Activated CD4-positive, alpha-beta T cell treated with anti-CD3 and anti-CD28 coated beads, Interleukin-2, amount 50 U/mL, for 1 hour (primary cell): ENCODE measurements at regions not wholly inside any gene's neighbourhood (a gene's known extent, or its start where the extent isn't known, plus 50 kb on each side); places are given as distances from the start of the nearest gene placed in this dataset.

Experiments
- DNase-seq: peaks from one replicate; pipeline ENCODE4 v3.0.0-alpha.2; 2020

DNA sequence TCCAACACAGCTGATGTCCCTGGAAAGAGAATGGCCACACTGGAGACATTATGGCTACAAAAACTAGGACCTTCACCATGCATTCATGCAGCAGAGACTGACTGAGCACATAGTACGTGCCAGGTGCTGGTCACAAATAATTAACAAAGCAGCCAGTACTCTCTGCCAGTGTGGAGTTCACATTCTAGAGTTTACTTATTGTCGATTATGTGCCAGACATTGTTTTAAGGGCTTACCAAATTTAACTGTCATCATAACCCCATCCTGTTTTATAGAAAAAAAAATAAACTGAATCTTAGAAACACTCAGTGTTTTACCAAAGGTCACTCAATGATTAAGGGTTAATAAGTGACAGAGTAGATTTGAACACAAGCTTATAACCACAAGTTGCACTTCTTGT lies 143.3 kb downstream of the RRAGC start:
- DNase-seq = no peak

DNA sequence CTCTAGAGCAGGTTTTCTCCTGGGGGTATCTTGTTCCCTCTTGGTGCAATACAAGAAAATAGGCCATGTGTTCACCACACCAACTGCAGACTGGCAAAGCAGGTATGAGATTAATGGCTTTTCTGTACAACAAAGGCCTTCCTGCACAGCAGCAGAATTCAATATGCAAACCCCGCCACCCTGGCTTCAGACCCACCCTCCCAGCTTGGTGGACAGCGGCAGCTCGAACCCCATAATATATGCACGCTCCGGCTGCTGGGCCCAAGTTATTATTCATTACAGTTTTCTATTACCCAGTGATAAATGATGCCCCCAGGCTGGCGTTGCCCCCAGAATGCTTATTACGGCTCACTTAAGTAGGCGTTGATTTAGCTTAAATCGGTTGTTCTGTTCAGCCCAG lies 144.2 kb downstream of the RRAGC start:
- no peak for DNase-seq

DNA sequence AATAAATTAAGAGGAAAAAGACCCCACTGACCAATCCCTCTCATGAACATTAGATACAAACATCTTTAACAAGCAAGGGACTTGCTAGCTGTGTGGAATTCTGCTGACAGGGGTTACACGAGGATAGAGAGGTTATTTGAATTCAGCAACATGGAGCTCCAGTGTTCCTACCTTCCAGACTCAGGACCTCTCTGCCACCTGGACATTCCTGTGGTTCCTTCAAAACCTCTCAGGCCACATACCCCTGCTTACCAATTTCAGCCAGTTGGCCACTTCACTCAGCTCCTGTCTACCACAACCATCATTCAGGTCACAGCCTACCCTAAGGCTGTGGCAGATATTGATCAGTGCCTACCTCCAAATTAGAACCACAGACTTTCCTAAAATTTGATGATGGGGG lies 147.5 kb downstream of the RRAGC start:
- DNase-seq = no peak

DNA sequence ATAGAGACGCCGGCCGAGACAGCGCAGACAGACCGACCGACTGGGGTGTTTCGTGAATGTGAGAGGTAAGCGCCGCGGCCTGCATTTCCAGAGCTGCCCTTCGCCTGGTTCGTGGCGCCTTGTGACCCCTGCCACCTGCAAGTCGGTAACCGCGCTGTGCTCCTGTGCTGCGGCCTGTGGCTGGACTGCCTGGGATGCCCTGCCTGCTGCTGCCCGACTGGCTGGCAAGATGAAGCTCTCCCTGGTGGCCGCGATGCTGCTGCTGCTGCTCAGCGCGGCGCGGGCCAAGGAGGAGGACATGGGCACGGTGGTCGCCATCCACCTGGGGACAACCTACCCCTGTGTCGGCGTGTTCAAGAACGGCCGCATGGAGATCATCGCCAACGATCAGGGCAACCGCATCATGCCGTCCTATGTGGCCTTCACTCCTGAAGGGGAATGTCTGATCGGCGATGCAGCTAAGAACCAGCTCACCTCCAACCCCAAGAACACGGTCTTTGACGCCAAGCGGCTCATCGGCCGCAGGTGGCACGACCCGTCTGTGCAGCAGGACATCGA lies 150.8 kb downstream of the RRAGC start:
- DNase-seq = no peak

DNA sequence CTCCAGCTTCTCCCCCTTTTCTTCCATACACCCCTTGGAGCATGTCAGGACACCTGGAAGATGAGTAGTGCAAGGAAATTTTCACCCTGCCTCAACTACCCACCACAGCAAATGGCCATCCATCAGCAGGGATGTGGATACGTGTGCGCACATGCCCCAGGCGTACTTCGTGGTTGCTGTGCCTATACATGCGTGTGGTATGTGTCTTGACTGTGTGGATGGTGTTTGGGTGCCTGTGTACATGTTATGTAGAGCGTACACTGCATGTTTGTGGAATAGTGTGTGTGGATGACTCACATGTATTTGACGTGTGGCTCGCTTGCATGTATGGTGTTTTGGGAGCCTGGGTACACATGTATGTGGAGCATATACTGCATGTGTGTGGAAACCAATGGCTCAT lies 158.5 kb downstream of the RRAGC start:
- DNase-seq = no peak

DNA sequence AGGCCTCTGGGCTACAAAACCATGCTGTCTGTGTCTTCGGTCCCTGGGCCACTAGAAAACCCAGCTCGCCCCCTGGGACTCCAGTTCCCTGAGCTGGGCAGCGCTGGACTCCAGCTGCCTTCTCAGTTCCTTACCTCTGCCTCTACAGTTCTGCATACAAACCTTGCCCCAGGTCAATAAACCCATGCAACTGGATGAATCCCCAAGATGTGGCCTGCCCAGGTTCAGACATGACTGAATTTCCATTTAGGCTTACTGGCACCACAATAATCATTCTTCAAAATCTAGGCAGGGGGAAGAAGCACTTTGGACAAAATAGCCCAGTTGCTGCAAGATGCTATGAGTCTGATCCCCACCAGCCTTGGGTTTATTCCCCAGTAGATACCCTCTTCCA lies 159.5 kb downstream of the RRAGC start:
- DNase-seq = no peak

DNA sequence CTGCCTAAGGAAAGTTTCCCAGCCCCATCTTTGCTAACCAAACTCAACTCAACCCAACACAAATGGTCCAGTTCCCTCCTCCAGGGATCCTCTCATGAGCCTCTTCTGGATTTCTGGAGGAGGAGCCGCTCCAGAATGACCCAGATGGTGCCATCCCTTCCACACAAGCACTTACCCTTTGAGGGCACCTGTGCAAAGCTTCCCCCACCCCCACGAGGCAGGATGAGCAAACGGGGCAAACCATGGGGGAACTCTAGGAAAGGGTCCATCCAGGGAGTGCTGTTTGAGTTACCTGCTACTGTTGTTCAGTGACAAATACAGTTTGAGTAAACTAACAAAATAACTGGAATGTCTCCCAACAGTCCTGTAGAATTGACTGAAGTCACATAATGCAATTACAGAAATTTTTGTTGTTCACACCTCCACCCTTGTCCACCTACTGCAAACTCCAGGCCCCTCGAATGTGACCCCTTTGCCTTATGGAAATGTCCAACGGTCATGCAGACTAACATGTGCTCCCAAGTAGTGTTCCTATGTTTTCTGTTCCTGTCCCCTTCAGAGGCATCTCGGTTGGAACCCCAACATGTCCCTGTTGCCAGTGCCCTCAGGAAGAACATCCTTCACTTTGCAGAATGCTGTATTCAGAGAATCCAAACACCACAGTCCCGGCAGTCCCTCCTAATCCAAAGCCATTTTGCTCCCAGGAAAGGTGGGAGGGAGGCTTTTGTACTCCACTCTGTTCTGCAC lies 160.1 kb downstream of the RRAGC start:
- DNase-seq = no peak

DNA sequence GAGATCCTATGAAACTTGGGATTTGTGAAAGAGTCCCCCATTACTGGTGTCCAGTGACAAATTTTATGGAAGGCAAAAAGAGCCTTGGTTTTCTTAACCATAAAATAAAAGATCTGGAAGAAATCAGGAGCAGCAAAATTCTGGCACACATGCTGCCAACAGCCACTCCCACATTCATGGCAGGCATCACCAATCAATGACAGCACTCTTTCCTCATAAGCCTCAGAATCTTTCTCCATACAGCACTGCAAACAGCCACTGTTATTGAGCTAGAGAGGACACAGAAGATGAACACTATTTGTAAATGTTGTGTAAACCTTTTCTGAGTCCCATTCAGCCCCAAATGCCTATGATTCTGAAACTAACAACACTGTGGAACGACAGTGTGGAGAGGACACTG lies 162.2 kb downstream of the RRAGC start:
- DNase-seq = no peak

DNA sequence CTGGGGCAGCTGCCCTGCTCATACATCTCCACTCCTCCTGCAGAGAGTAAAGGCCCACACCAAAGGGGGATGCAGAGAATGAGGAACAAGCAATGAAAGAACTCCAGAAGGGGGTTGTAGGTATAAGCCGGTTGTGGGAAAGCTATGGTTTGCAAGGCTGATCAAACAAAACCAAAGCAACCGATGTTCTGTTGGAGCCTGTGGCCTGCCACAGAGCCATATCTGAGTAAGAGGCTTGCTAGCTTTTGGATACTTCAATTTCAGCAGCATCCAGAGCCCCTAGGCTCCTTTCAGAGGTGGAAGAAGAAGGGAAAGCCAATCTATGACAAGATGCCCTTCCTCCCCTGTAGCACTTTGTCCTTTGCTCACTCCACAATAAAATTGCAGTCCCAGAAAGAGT lies 163.2 kb downstream of the RRAGC start:
- no peak for DNase-seq

DNA sequence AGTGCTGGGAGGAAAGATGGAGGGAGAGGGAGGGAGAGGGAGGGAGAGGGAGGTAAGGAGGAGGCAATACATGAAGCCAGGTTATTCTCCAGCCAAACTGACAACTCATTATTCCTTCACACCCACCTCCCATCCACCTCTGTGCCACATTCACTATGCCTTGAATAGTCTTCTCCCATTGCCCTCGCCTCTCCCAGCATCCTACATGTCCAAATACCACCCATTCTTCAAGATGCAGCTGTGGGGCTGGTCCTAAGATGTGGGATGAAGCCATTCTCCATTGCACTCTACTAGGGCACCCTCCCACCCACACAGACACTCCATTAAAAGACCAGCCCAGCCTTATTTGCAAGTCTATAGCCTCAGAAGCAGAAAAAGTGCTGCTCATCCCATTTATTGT lies 165.8 kb downstream of the RRAGC start:
- no peak for DNase-seq

DNA sequence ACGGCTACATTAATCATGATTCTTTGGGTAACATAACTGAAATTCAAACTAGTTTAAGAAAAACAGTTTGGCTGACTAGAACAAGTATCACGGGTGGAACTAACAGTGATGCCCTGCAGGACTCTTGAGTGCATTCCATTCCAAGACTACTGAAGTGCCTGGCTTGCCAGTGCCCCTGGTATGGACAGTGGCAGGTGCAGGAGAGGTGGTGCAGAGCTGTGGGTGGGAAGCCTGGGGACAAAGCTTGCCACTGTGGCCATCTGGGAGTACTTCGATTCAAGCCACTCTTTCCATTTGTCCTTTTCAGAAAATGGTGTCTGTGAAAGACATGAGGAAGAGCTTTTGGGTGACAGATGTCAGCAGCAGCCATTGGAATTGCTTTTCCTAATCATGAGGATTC lies 166.5 kb downstream of the RRAGC start:
- no peak for DNase-seq

DNA sequence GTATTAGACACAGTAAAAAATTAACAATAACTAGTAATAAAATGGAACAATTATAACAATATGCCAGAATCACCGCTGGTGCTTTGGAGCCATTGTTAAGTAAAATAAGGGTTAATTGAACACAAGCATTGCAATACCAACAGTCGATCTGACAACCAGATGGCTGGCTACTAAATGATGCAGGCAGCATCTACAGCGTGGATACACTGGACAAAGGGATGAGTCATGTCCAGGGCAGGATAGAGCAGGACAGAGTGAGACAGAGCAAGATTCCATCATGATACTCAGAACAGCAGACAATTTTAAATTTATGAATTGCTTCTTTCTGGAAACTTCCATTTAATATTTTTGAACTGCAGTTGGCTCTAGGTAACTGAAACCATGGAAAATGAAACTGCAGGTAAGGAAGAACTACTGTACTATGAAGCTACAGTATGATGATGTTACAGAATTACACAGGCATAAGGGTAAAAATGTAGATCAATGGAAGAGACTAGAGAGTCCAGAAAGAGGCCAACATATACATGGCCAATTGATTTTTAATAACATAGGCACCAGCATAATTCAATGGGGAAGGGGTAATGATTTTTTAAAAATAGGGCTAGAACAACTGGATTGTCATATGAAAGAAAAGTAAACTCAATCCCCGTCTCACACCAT lies 168.7 kb downstream of the RRAGC start:
- no peak for DNase-seq

DNA sequence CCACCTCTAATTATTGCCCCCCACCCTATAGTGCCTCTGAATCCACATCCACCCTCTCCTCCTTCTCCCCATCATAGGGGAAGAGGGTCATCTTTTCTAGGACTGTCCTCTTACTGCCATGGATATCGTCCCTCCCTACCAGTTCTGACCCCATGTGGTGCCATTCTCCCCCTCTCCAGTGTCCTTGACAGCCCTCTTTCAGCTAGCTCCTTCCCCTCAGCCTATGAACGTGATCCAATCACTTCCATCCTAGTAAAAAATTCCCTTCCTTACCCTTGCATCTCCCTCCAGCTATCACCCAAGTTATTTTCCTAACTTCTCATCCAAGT lies 172.7 kb downstream of the RRAGC start:
- DNase-seq = no peak

DNA sequence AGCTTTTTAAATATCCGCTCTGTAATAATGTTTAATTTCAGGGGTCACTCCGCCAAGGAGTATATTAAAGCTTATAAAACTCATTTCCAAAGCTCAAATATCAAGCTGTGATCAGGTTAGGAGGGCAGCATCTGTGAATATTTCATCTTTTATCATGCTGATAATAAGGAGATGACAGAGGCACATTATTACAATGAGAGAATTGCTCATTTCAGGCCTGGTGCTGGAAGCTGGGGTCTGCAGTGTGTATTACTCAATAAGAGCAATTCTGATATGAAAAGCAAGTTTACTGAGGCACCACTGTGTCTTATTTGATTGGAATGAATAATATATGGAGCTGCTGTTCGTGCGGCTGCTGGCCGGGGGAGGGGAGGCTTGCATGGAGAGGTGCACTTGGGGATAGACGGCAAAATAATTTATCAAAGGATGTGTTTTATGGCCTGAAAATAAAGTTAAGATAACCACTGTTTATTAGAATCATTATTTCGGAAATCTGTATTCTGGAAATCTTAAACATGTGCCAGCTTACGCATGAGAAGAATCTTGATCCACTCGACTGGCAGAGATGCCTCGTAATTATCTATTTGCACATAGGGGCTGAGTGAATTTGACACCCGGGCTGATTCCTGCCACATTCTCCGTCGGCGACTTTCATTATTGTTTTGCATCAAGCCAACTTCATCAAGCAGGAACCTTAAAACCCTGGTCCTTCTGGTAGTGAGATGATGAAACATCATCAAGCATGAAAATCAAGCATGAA lies 173.2 kb downstream of the RRAGC start:
- DNase-seq = no peak

DNA sequence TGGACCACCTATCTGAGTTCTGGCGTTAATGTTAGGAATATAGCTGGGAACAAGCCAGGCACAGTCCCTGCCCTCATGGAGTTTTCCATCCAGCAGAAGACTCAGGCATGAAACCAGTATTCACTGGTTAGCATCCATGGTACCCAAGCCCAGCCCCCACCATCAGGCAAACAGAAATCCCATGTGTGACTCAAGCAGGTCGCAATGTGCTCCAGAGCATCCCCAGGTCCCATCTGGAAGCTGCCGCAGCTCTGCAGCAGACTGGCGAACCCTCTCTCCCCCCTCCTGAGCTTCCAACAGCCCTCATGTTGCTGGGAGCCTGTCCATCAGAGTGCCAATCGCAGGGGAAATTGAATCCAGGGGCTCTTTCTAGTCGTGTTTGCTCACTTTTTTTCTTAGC lies 174.2 kb downstream of the RRAGC start:
- DNase-seq = no peak

DNA sequence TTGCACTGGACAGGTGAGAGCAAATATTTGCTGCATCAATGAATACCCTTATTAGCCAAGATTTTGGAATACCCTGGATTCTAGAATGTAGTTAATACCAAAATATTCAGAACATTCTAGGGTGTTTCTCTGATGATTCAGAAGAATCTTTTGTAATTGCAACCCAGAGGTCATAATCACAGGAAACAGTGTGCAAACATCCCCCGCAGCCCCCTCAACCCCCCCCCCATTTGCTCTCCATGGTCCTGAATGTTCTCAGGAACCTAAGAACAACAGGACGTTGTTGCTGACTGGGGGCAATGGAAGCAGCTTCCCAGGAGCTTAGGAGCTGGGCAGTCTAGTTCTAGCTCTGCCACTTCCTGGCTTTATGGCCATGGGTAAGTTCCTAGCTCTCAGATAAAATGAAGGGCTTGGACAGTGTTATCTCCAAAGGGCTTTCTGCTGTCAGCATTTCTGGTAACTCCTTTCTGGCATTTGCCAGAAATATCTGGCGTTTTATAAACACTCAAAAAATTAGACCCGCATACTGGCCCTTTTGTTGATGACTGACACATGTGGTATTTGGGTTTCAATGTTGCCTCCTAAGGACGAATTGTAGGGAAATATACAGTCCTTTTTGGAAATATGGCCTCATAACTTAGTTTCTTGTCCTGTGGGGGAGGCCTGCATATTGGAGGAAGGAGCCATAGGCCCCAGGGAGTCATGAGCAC lies 178.6 kb downstream of the RRAGC start:
- DNase-seq = no peak

DNA sequence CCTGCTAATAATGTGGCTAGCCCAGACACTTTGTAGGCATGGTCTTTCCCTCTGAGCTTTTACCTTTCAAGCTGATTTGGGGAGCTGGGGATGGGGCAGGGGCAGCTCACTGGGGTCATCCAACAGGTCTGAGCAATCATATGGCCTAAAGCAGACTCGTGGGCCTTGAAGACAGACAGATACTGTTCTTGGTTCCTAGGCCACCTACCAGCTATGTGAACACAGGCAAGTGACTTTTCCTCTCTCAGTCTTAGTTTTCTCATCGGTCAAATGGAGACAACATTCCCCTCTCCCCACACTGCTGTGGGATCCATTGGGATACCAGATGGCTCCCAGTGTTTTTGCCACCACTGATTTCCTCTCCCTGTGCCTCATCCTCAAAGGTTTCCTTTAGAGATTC lies 181.8 kb downstream of the RRAGC start:
- no peak for DNase-seq

DNA sequence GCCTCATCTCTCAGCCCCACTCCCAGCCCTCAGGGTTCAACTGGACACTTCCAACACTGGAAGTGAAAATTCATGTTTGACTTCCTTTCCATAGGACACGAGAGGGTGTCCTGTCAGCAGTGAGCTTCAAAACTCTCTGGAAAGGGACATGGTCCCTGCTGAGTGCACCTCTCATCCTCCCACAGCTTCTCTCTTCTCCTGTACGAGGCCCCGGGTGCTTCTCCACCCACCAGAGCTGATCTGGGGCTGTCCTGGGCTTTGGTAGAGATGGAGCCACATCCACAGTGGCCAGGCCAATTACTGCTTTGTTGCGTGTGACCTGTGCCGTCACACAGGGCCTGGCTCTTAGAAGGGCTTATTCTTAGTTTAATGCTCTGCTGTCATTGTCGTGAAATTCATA lies 182.3 kb downstream of the RRAGC start:
- DNase-seq = no peak

DNA sequence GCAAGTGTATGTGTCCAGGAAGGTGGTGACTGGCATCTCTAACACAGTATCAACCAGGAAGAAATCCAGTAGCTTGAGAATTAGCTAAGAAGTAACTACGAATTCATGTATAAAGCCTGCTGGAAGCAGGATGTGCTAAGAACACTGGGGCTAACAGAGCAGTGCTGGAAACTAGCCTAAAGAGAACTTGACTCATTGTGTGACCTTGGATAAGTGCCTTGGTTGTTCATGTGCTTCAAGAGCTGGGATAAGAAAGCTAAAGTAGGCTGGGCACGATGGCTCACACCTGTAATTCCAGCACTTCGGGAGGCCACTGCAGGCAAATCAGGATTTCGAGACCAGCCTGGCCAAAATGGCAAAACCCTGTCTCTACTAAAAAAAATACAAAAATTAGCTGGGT lies 186.9 kb downstream of the RRAGC start:
- DNase-seq = no peak

DNA sequence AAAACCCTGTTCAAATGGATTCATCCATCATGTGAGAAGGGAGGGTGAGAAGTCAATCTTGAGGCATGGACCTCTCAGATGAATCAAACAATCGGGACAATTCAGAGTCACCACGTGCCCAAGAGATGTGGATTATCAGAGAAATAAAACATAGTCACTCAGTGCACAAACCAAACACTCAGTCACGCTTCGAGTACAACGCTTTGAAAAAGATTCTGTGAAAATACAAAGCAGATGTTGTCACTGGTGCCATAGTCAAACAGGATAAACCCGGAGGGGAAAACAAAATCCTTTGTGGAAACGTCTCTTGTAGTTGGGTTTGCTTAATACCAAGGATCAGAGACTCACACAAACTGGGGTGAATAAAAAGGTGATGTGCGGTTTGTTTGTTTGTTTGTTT lies 188.4 kb downstream of the RRAGC start:
- DNase-seq = no peak

DNA sequence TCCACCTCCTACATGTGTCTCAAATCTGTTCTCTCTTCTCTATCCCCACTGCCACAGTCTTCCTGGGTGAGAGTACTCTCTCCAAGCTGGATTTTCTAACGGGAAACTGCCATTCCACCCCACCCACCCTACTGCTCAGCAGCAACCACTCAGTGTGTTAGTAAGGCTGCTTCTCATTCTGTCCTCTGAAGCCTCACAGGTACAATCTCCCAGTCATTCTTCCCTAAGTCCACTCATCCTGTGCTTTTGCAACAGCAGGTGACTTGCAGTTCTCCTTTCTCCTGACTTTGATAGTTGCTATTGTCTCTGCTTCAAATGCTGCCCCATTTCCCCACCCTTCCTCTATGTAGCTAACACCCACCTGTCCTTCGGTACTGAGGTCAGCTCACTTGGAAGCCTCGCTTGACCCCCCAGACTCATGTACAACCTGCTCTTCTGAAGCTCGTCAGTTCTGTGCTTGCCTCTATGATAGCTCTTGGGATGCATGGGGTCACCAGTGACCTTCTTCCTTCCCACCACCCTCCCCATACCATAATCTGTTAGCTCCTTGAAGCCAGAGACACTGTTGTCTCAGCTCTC lies 188.9 kb downstream of the RRAGC start:
- DNase-seq = no peak

DNA sequence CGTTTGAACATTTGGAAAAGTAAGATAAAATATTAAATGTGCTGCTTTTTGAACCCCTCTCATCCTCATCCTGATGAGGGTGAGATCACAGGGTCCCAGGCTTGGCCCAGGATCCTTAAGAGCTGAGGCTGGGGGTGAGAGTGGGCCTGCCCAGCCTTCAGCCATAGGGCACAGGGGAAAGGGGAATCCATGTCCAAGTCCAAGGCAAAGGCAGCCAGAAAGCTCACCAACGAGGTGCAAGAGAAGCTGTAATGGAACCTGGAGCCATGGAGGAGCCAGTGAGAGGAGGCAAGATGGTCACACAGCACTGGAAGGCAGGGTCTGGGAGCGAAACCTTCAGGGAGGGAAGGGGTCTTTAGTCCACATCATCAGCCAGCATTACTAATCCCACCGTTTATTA lies 191.9 kb downstream of the RRAGC start:
- DNase-seq = no peak

DNA sequence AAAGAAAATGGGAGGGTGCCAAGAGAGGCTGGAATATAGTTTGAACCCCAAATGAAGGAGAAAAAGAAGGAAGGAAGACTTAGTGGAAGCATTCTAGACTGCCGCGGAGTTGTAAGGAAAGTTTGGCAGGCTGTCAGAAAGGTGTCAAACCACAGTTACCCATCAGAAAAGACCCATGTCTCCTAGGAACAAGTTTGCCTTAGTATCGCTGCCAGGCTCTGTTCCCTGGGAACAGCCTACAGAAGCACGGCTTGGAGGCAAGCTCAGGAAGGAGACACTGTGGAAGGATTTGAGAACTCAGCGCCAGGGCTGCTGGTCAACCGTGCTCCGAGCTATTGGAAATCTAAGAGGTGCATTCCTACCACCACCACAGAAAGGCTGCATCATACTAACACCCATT lies 197.4 kb downstream of the RRAGC start:
- DNase-seq = no peak
